Tibial artery (tissue), 4 donors: ENCODE measurements at regions not wholly inside any gene's neighbourhood (a gene's known extent, or its start where the extent isn't known, plus 50 kb on each side); places are given as distances from the start of the nearest gene placed in this dataset.

Experiments
- DNase-seq, 2 donors: peaks; one replicate each; pipeline ENCODE4 v3.0.0-alpha.2; 2019
- H3K27ac ChIP-seq, 2 donors: fragments of 200-600 bp; sonication (generic) in 1 of 2; 1 replicate in 1 of 2; 2 replicates in 1 of 2; pipeline ENCODE4 v1.5.1; 2018 to 2019; ENCODE audit warnings: mild to moderate bottlenecking in 1 of 2
- H3K27me3 ChIP-seq, 2 donors: fragments of 200-600 bp; sonication (generic) in 1 of 2; one replicate each; pipeline versions ENCODE4 v1.5.1 to v1.6.0; 2016 to 2019
- H3K36me3 ChIP-seq, 3 donors: fragments of 200-600 bp; sonication (generic) in 2 of 3; one replicate each; pipeline ENCODE4 v1.5.1; 2016 to 2019; ENCODE audit warnings: mild to moderate bottlenecking in 2 of 3
- H3K4me1 ChIP-seq, 4 donors: fragments of 200-600 bp; sonication (generic) in 2 of 4; 1 replicate in 3 of 4; 2 replicates in 1 of 4; pipeline ENCODE4 v1.5.1; 2016 to 2019
- H3K4me3 ChIP-seq, 2 donors: fragments of 200-600 bp; sonication (generic) in 1 of 2; 1 replicate in 1 of 2; 2 replicates in 1 of 2; pipeline ENCODE4 v1.5.1; 2018 to 2019; ENCODE audit warnings: mild to moderate bottlenecking in 2 of 2
- H3K9me3 ChIP-seq, 3 donors: fragments of 200-600 bp; sonication (generic) in 1 of 3; one replicate each; pipeline ENCODE4 v1.5.1; 2016 to 2019
- CTCF ChIP-seq, 2 experiments: fragments of 200-600 bp in 1 of 2; fragments of 450-650 bp in 1 of 2; IDR thresholded peaks; one replicate each; pipeline ENCODE4 v1.5.1; 2017 to 2019; ENCODE audit warnings: antibody characterized with exemption in 2 of 2, mild to moderate bottlenecking in 1 of 2, moderate library complexity in 1 of 2
- intact Hi-C: fragments of 100-400 bp; cut with DNase I; formaldehyde crosslinking; loops from one replicate; pipeline ENCODE4 v1.15.0; 2023; ENCODE audit warnings: low total_unique reads

DNA sequence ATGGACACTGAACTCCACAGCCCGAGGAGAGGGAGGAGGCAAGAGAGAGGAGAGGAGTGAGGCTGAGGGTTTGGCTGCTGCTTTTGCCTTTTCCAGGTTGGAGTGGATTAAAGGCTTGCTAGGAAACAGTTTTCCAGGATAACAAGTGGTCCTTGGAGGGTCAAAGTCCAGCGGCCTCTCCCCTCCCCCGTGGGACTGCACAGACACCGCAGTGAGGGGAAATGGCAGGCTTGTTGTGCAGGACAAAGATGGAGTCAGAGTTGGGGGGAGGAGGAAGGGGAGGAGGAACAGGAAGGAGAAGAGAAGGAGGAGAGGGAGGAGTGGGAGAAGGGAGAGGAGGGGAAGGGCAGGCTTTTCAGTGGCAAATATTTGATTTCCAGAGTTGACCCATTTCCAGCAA, 245.5 kb downstream of the RBM19 start:
- intact Hi-C loops, result no loop called here
- H3K27me3 ChIP-seq, result peaks cover 0 to 39% of the 10 kb centered on the region in 2 donors

GRCh38 chr12:113719911-113720591, 246.1 kb downstream of the RBM19 start:
- Histone ChIP-seq H3K27ac (no peak overlapping the region), H3K36me3 (no peaks in the 10 kb centered on the region), H3K4me1 (no peaks in the 10 kb centered on the region), H3K27me3 (peaks cover 0 to 34% of the 10 kb centered on the region in 2 donors), H3K4me3 (no peak overlapping the region), H3K9me3 (no peaks in the 10 kb centered on the region)
- intact Hi-C loops, result no loop called here
- no peak for TF ChIP-seq CTCF (IDR thresholded peaks at IDR 0.05)
- no peak for DNase-seq

More for the DNA sequence above, 245.5 kb downstream of the RBM19 start:
- no peak overlapping the region for H3K4me3 ChIP-seq
- H3K27ac ChIP-seq, result no peak overlapping the region
- no peak for TF ChIP-seq CTCF (IDR thresholded peaks at IDR 0.05)
- H3K36me3 ChIP-seq, result no peaks in the 10 kb centered on the region
- DNase-seq, result no peak
- peaks cover 0 to 1% (median under 1%) of the 10 kb centered on the region in 3 donors for H3K9me3 ChIP-seq
- H3K4me1 ChIP-seq, result no peaks in the 10 kb centered on the region

- no peak overlapping the region for H3K4me3 ChIP-seq
- peaks cover 0 to 8% (median 5%) of the 10 kb centered on the region in 3 donors for H3K9me3 ChIP-seq
- H3K36me3 ChIP-seq, result no peaks in the 10 kb centered on the region
- peaks cover 0 to 3% of the 10 kb centered on the region in 2 donors for H3K27me3 ChIP-seq
- no peak overlapping the region for H3K27ac ChIP-seq
- H3K4me1 ChIP-seq, result no peaks in the 10 kb centered on the region
- intact Hi-C loops, result no loop called here
- no peak for TF ChIP-seq CTCF (IDR thresholded peaks at IDR 0.05)
- no peak for DNase-seq
Measured at GRCh38 chr12:113713156-113713555, 241.5 kb upstream of the LHX5 start.

DNA sequence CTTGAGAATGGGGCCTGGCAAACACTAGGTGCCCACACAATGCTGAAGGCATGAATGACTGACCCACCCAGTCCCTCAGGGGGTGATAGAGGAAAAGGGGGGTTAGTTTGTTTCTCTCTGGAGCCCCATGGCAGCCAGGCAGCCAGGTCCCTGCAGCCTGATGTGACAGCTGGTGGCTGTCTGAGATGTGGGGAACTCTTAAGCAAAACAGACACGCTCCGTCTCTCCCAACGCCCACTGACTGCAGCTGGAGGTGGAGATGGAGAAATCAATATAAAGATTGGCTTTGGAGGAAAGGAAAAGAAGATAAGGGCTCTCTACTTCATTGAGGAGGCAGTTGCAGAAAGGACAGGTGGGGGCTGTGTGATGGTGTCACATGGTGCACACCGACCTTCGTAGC, 240.8 kb upstream of the LHX5 start:
- TF ChIP-seq CTCF (IDR thresholded peaks at IDR 0.05), result no peak
- intact Hi-C loops, result no loop called here
- H3K9me3 ChIP-seq, result peaks cover 0 to 8% (median 5%) of the 10 kb centered on the region in 3 donors

DNA sequence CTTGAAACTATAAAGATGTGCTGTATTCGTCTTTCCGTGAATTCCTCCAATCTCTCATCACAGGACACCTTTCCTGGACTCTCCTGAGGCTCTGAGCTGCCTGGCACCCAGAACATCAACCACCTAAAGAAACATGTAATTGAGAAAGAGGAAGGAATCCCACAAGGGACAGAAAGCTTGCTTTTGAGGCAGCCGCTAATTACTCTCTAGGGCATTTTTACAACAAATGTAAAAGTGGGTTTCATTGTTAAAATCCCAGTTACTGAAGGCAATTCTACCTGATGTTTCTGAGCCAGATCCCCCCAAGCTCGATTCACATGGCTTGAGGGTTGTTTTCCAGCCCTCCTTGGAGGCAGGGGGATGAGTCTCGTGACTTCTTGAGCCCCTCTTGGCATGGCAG, 238.5 kb upstream of the LHX5 start:
- Histone ChIP-seq H3K4me1 (no peaks in the 10 kb centered on the region), H3K9me3 (peaks cover 0 to 8% (median 5%) of the 10 kb centered on the region in 3 donors), H3K27ac (no peak overlapping the region), H3K4me3 (no peak overlapping the region), H3K27me3 (peaks cover 0 to 3% of the 10 kb centered on the region in 2 donors), H3K36me3 (no peaks in the 10 kb centered on the region)
- no peak for DNase-seq
- TF ChIP-seq CTCF (IDR thresholded peaks at IDR 0.05), result no peak
- intact Hi-C loops, result no loop called here

More for the DNA sequence above, 240.8 kb upstream of the LHX5 start:
- Histone ChIP-seq H3K27me3 (peaks cover 0 to 3% of the 10 kb centered on the region in 2 donors), H3K4me3 (no peak overlapping the region), H3K27ac (no peak overlapping the region), H3K36me3 (no peaks in the 10 kb centered on the region), H3K4me1 (no peaks in the 10 kb centered on the region)
- no peak for DNase-seq
